K562 (cell line): ENCODE measurements at regions not wholly inside any gene's neighbourhood (a gene's known extent, or its start where the extent isn't known, plus 50 kb on each side); places are given as distances from the start of the nearest gene placed in this dataset.

Source experiments
- ATAC-seq: fragments of 200-7000 bp; cut with Tn5 transposase; 3 replicates; pipeline ENCODE4 v1.9.1; 2020; ENCODE audit warnings: moderate library complexity
- BruUV-seq: library from RNA; stranded (reverse); fragments of 400-500 nt; replicated peaks from 2 replicates; lab custom pipeline; 2021; lab: Mats Ljungman, UMichigan
- CTCF ChIA-PET: fragments of 300-600 bp; formaldehyde crosslinking; extraction: SDS; loops from one replicate; lab custom pipeline; 2021; ENCODE audit warnings: low intra/inter-chr PET ratio; lab: Yijun Ruan, JAX
- POLR2A ChIA-PET: fragments of 300-600, 350-650 bp; sonication (Branson Sonifier 250); formaldehyde crosslinking; extraction: SDS; loops from one replicate; lab custom pipeline; 2021; ENCODE audit warnings: antibody characterized with exemption, inconsistent platforms; lab: Yijun Ruan, JAX
- DNase-seq, 4 experiments: peaks; one replicate each; pipeline versions ENCODE4 v3.0.0 to v3.0.0-alpha.2; 2011 to 2018; ENCODE audit warnings: low spot score in 3 of 4, mixed read lengths in 3 of 4; ENCODE audit errors: extremely low read depth in 1 of 4
- FAIRE-seq: peaks from 2 replicates; lab custom pipeline; 2011; peaks lifted over from hg19 to GRCh38; lab: Jason Lieb, UNC
- H2AFZ ChIP-seq: 2 replicates; pipeline ENCODE4 v1.6.0; 2011; ENCODE audit warnings: low read depth, low read length, control low read depth, inconsistent platforms
- H3K27ac ChIP-seq: fragments of 200-600 bp; 3 replicates; pipeline ENCODE4 v1.8.0; 2011; ENCODE audit warnings: low read depth, mild to moderate bottlenecking, control low read depth, inconsistent platforms, low read length, moderate library complexity, mixed read lengths; ENCODE audit errors: extremely low read depth
- H3K27me3 ChIP-seq, 2 experiments: fragments of 300-600 bp in 1 of 2; 2 replicates in 1 of 2; 3 replicates in 1 of 2; pipeline versions ENCODE4 v1.6.0 to v1.8.0; 2011; ENCODE audit warnings: inconsistent platforms in 2 of 2, low read length in 2 of 2, mild to moderate bottlenecking in 1 of 2, mixed read lengths in 1 of 2, moderate library complexity in 1 of 2; ENCODE audit not compliant: control insufficient read depth in 2 of 2, insufficient read depth in 2 of 2
- H3K36me3 ChIP-seq: fragments of 300-600 bp; 3 replicates; pipeline ENCODE4 v1.8.0; 2011; ENCODE audit warnings: mild to moderate bottlenecking, low read length, inconsistent platforms; ENCODE audit not compliant: control insufficient read depth, insufficient read depth
- H3K4me1 ChIP-seq, 2 experiments: fragments of 200-600 bp in 1 of 2; replicated peaks in 1 of 2; 2 replicates in 1 of 2; 3 replicates in 1 of 2; pipeline versions ENCODE4 v1.5.1 to v1.8.0; 2011; ENCODE audit warnings: inconsistent platforms in 2 of 2, low read length in 2 of 2, mild to moderate bottlenecking in 1 of 2, mixed read lengths in 1 of 2, moderate library complexity in 1 of 2; ENCODE audit not compliant: control insufficient read depth in 2 of 2, insufficient read depth in 2 of 2
- H3K4me2 ChIP-seq: 2 replicates; pipeline ENCODE4 v1.6.1; 2011; ENCODE audit warnings: low read length, control low read depth, inconsistent platforms, mixed read lengths; ENCODE audit not compliant: insufficient read depth
- H3K4me3 ChIP-seq: fragments of 200-600 bp; sonication (generic), shearing (Covaris generic); 2 replicates; pipeline ENCODE4 v1.5.1; 2016; ENCODE audit warnings: control low read depth, inconsistent platforms
- H3K79me2 ChIP-seq: fragments of 200-600 bp; 3 replicates; pipeline ENCODE4 v1.8.0; 2011; ENCODE audit warnings: low read length, inconsistent platforms; ENCODE audit not compliant: control insufficient read depth, insufficient read depth
- H3K9ac ChIP-seq, 2 experiments: 2 replicates each; pipeline versions ENCODE4 v1.6.0 to v1.6.1; 2011; ENCODE audit warnings: low read depth in 2 of 2, low read length in 2 of 2, control low read depth in 1 of 2, inconsistent platforms in 1 of 2, mild to moderate bottlenecking in 1 of 2, mixed read lengths in 1 of 2; ENCODE audit not compliant: insufficient read depth in 1 of 2
- H3K9me1 ChIP-seq: one replicate; pipeline ENCODE4 v1.6.0; 2011; ENCODE audit warnings: inconsistent platforms, mild to moderate bottlenecking, low read length, moderate library complexity; ENCODE audit not compliant: control insufficient read depth, insufficient read depth
- H3K9me3 ChIP-seq: replicated peaks from 2 replicates; pipeline ENCODE4 v1.5.1; 2011; ENCODE audit warnings: low read depth, low read length, inconsistent platforms; ENCODE audit not compliant: control insufficient read depth, insufficient read depth
- H4K20me1 ChIP-seq: replicated peaks from 2 replicates; pipeline ENCODE4 v1.6.1; 2011; ENCODE audit warnings: low read length, inconsistent platforms, mixed read lengths; ENCODE audit not compliant: control insufficient read depth, insufficient read depth
- PRMT5 ChIP-seq: sonication (generic); formaldehyde crosslinking; IDR thresholded peaks from 2 replicates; pipeline ENCODE4 v1.5.0; 2020; ENCODE audit warnings: missing genetic modification reagents
- PTRF ChIP-seq: fragments of 450-650 bp; IDR thresholded peaks from 2 replicates; pipeline ENCODE4 v1.6.1; 2016; ENCODE audit warnings: mild to moderate bottlenecking, missing genetic modification characterization, missing compliant biosample characterization
- SREBF2 ChIP-seq: sonication (generic); formaldehyde crosslinking; IDR thresholded peaks from 2 replicates; pipeline ENCODE4 v1.4.0; 2020; ENCODE audit warnings: mild to moderate bottlenecking, missing genetic modification reagents
- TARDBP ChIP-seq: fragments of 450-650 bp; IDR thresholded peaks from 2 replicates; pipeline ENCODE4 v1.6.1; 2016
- WGBS: fragments of 100-300 bp; shearing (Covaris generic); methylation state at CpG from one replicate; pipeline ENCODE4 v1.1.6; 2016; ENCODE audit warnings: low coverage, mixed read lengths; ENCODE audit not compliant: insufficient coverage; ENCODE audit errors: missing lambda C conversion rate; 5-methylcytosine and 5-hydroxymethylcytosine counted together
- in situ Hi-C: fragments of 300-500 bp; cut with MboI; formaldehyde crosslinking; loops from 4 replicates; pipeline ENCODE4 v1.15.0; 2018; ENCODE audit warnings: inconsistent platforms, mixed read lengths
- intact Hi-C: fragments of 100-400 bp; cut with micrococcal nuclease; formaldehyde crosslinking; loops from 2 replicates; pipeline ENCODE4 v1.14.2; 2022
- TF ChIP-seq, protein P1 (sequence below): fragments of 250-450 bp; sonication (Bioruptor Pico); IDR thresholded peaks from 2 replicates; pipeline ENCODE4 v1.5.0; 2020; ENCODE audit warnings: mild to moderate bottlenecking, borderline replicate concordance
- TF ChIP-seq, protein P2 (sequence below): sonication (generic); formaldehyde crosslinking; IDR thresholded peaks from 2 replicates; pipeline ENCODE4 v1.8.0; 2022; ENCODE audit warnings: missing genetic modification reagents, mild to moderate bottlenecking, moderate library complexity, borderline replicate concordance
- TF ChIP-seq, protein P3 (sequence below): fragments of 450-650 bp; formaldehyde crosslinking; IDR thresholded peaks from 2 replicates; pipeline ENCODE4 v1.4.0; 2020; ENCODE audit warnings: mild to moderate bottlenecking

DNA sequence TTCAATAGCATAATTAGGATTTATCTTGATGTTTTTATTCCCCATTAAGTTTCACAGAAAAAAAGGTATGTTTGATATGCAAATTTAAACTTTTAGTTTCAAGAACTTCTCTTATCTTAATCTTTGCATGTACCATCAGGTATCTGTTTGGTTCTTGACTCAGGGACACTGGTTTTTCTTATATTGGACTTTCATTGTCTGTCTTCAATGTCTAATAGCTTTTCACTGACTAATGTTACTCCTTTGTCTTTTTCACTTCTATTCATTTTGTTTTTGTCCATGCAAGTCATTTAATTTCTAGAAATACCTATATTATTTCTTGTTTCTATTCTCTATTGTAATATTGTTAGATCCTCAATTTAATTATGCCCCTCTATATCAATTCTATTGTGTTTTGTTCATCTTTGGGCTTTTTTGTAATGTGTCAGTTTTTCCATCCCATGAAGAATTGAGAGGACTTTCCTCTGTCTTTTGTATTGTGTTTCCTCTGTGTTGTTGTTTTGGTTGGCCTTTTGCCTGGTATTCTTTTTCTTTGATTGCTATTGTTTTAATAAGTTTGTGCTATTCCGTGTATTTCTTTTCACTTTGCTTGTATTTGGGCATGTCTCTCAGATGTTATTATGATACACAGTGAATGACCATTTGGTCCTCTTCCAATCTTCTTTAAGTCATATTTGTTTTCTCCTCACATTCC is 58.3 kb upstream of the ANKRD10 start (continued):
- TF ChIP-seq, protein P1, sequence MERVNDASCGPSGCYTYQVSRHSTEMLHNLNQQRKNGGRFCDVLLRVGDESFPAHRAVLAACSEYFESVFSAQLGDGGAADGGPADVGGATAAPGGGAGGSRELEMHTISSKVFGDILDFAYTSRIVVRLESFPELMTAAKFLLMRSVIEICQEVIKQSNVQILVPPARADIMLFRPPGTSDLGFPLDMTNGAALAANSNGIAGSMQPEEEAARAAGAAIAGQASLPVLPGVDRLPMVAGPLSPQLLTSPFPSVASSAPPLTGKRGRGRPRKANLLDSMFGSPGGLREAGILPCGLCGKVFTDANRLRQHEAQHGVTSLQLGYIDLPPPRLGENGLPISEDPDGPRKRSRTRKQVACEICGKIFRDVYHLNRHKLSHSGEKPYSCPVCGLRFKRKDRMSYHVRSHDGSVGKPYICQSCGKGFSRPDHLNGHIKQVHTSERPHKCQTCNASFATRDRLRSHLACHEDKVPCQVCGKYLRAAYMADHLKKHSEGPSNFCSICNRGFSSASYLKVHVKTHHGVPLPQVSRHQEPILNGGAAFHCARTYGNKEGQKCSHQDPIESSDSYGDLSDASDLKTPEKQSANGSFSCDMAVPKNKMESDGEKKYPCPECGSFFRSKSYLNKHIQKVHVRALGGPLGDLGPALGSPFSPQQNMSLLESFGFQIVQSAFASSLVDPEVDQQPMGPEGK, result no peak
- TF ChIP-seq TARDBP (no peak), PTRF (tag) (no peak)

- Histone ChIP-seq H2AFZ (no peak overlapping the region), H3K4me1 (peaks cover 0 to 8% of the 10 kb centered on the region in 2 experiments; a peak in 2 of 5 replicates), H3K9me1 (no peaks in the 10 kb centered on the region), H3K9ac (peak overlapping the region in 1 of 2 experiments; percentile 91; a peak in 1 of 4 replicates), H4K20me1 (no peaks in the 10 kb centered on the region), H3K27me3 (no peaks in the 10 kb centered on the region), H3K79me2 (peaks cover 59% of the 10 kb centered on the region), H3K4me3 (no peak overlapping the region), H3K27ac (peak overlapping the region; percentile 45; the same call in 1 of the 3 replicates), H3K9me3 (no peaks in the 10 kb centered on the region), H3K4me2 (peak overlapping the region; percentile 55), H3K36me3 (peaks cover 3% of the 10 kb centered on the region; the same call in 2 of the 3 replicates)
- POLR2A ChIA-PET, result no interaction called here
- in situ Hi-C loops (no loop called here), intact Hi-C loops (no loop called here)
- no peak for FAIRE-seq
- TF ChIP-seq, protein P2, sequence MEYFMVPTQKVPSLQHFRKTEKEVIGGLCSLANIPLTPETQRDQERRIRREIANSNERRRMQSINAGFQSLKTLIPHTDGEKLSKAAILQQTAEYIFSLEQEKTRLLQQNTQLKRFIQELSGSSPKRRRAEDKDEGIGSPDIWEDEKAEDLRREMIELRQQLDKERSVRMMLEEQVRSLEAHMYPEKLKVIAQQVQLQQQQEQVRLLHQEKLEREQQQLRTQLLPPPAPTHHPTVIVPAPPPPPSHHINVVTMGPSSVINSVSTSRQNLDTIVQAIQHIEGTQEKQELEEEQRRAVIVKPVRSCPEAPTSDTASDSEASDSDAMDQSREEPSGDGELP (CRISPR knock-in tag), result 0 out of 2 replicates have a peak, but pooled peaks have one; percentile 13
- TF ChIP-seq PRMT5 (no peak), SREBF2 (CRISPR knock-in tag) (no peak)
- TF ChIP-seq, protein P3, sequence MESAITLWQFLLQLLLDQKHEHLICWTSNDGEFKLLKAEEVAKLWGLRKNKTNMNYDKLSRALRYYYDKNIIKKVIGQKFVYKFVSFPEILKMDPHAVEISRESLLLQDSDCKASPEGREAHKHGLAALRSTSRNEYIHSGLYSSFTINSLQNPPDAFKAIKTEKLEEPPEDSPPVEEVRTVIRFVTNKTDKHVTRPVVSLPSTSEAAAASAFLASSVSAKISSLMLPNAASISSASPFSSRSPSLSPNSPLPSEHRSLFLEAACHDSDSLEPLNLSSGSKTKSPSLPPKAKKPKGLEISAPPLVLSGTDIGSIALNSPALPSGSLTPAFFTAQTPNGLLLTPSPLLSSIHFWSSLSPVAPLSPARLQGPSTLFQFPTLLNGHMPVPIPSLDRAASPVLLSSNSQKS, result no peak
- BruUV-seq, result no TSS peak
- no peak for DNase-seq
- WGBS, result no CpG with 5 or more reads among the region's 1 CpG
- peak; percentile 35; the same call in 1 of the 3 replicates for ATAC-seq
- CTCF ChIA-PET, result no interaction called here
These were observed 56.6 kb upstream of the ANKRD10 start for GRCh38 chr13:110971486-110971885.
